Neural cell (in vitro differentiated cells): ENCODE measurements at regions not wholly inside any gene's neighbourhood (a gene's known extent, or its start where the extent isn't known, plus 50 kb on each side); places are given as distances from the start of the nearest gene placed in this dataset.

Experiments used
- H2AFZ ChIP-seq: fragments of 200-600, 300-800 bp; sonication (generic), shearing (Covaris generic); 2 replicates; pipeline ENCODE4 v1.6.0; 2014; ENCODE audit warnings: low read depth, mild to moderate bottlenecking, antibody characterized with exemption, low read length, moderate library complexity
- H3F3A ChIP-seq: fragments of 200-600 bp; shearing (Covaris generic); 2 replicates; pipeline ENCODE4 v1.6.1; 2016; ENCODE audit warnings: mild to moderate bottlenecking, moderate library complexity, mixed read lengths, antibody characterized with exemption, low read length; ENCODE audit not compliant: insufficient read depth, poor library complexity, severe bottlenecking
- H3K27ac ChIP-seq: fragments of 200-600, 300-800 bp; sonication (generic), shearing (Covaris generic); 2 replicates; pipeline ENCODE4 v1.5.1; 2014; ENCODE audit warnings: mild to moderate bottlenecking, low read length, moderate library complexity
- H3K27me3 ChIP-seq: fragments of 300-800, 200-600 bp; sonication (generic), shearing (Covaris generic); 2 replicates; pipeline ENCODE4 v1.6.0; 2014; ENCODE audit warnings: mild to moderate bottlenecking, low read depth, low read length, moderate library complexity; ENCODE audit not compliant: insufficient read depth
- H3K36me3 ChIP-seq: fragments of 300-800, 200-600 bp; sonication (generic), shearing (Covaris generic); 2 replicates; pipeline ENCODE4 v1.5.1; 2014; ENCODE audit warnings: mild to moderate bottlenecking, antibody characterized with exemption, low read length, moderate library complexity; ENCODE audit not compliant: insufficient read depth
- H3K4me2 ChIP-seq: fragments of 300-800, 200-600 bp; sonication (generic), shearing (Covaris generic); 2 replicates; pipeline ENCODE4 v1.6.0; 2014; ENCODE audit warnings: mild to moderate bottlenecking, low read length
- H3K4me3 ChIP-seq: fragments of 300-800, 200-600 bp; sonication (generic), shearing (Covaris generic); 2 replicates; pipeline ENCODE4 v1.5.1; 2014; ENCODE audit warnings: mild to moderate bottlenecking, low read length, moderate library complexity
- H3K79me2 ChIP-seq: fragments of 200-600 bp; shearing (Covaris generic); replicated peaks from 2 replicates; pipeline ENCODE4 v1.6.0; 2014; ENCODE audit warnings: mild to moderate bottlenecking, low read length, moderate library complexity; ENCODE audit not compliant: insufficient read depth
- H3K9ac ChIP-seq: fragments of 300-800, 200-600 bp; sonication (generic), shearing (Covaris generic); 2 replicates; pipeline ENCODE4 v1.6.1; 2016; ENCODE audit warnings: mild to moderate bottlenecking, low read length, mixed read lengths
- H3K9me2 ChIP-seq: fragments of 200-600 bp; shearing (Covaris generic); 2 replicates; pipeline ENCODE4 v1.6.1; 2016; ENCODE audit warnings: mild to moderate bottlenecking, low read length, mixed read lengths; ENCODE audit not compliant: insufficient read depth
- H3K9me3 ChIP-seq: fragments of 200-600, 300-800 bp; sonication (generic), shearing (Covaris generic); 2 replicates; pipeline ENCODE4 v1.6.1; 2016; ENCODE audit warnings: mild to moderate bottlenecking, mixed run types, low read length, moderate library complexity, mixed read lengths
- H4K20me1 ChIP-seq: fragments of 200-600 bp; shearing (Covaris generic); 2 replicates; pipeline ENCODE4 v1.6.1; 2016; ENCODE audit warnings: mild to moderate bottlenecking, mixed run types; ENCODE audit not compliant: insufficient read depth
- EP300 ChIP-seq: fragments of 450-650 bp; conservative IDR thresholded peaks from 2 replicates; pipeline ENCODE4 v1.6.1; 2014; ENCODE audit warnings: antibody characterized with exemption, mild to moderate bottlenecking, moderate library complexity; ENCODE audit not compliant: poor library complexity, severe bottlenecking
- EZH2 ChIP-seq: fragments of 200-600, 300-800 bp; shearing (Covaris generic), sonication (generic); IDR thresholded peaks from 2 replicates; pipeline ENCODE4 v1.6.1; 2014; ENCODE audit warnings: antibody characterized with exemption, low read length, borderline replicate concordance, mild to moderate bottlenecking; ENCODE audit not compliant: insufficient read depth, poor library complexity, severe bottlenecking
- MXI1 ChIP-seq: fragments of 450-650 bp; conservative IDR thresholded peaks from 2 replicates; pipeline ENCODE4 v1.6.1; 2014; ENCODE audit warnings: antibody characterized with exemption, mild to moderate bottlenecking; ENCODE audit not compliant: poor library complexity, severe bottlenecking
- POLR2AphosphoS5 ChIP-seq: IDR thresholded peaks from 2 replicates; pipeline ENCODE4 v1.6.1; 2012
- RAD21 ChIP-seq: fragments of 450-650 bp; conservative IDR thresholded peaks from 2 replicates; pipeline ENCODE4 v1.6.1; 2014; ENCODE audit warnings: antibody characterized with exemption, mild to moderate bottlenecking, moderate library complexity
- SMC3 ChIP-seq: fragments of 450-650 bp; conservative IDR thresholded peaks from 2 replicates; pipeline ENCODE4 v1.6.1; 2014; ENCODE audit warnings: antibody characterized with exemption, mild to moderate bottlenecking, moderate library complexity; ENCODE audit not compliant: poor library complexity
- TAF1 ChIP-seq: IDR thresholded peaks from 2 replicates; pipeline ENCODE4 v1.6.1; 2012; ENCODE audit warnings: low read depth
- TF ChIP-seq, protein P1 (sequence below): fragments of 450-650 bp; IDR thresholded peaks from 2 replicates; pipeline ENCODE4 v1.5.1; 2014; ENCODE audit warnings: antibody characterized with exemption, mild to moderate bottlenecking, moderate library complexity; ENCODE audit not compliant: poor library complexity, severe bottlenecking
- TF ChIP-seq, protein P2 (sequence below): IDR thresholded peaks from 2 replicates; pipeline ENCODE4 v1.6.1; 2012; ENCODE audit warnings: borderline replicate concordance

DNA sequence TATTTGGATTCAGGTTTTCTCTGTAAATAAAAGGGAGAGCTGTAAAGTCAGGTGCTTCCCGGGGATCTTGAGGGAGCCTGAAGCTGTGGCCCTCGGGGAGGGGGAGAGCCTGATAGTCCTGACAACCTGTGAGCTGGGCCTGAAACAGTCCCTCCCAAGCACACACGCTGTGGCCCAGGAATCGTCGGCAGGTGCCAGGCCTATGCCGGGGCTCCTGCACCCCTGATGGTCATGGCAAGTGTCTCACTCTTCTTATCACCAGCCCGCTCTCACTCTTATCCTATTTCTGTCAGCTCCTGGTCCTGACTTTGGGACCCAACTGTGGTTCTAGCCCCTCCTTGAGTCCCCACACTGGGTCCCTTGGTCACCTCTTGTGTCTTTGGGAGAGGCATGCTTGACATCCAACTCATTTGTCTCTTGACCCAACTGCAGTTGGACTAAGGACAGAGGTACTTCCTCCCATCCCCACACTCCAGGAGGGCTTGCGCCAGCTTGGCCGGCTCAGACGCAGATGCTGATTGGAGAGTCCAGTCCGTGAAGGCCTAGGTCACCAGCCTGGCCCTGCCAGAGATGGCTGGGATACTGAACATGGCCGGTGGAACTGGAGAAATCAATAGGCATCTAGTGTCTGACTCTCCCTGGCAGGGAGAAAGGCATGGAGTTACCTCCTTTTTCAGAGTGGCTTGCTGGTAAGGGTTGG, 170.5 kb upstream of the WSCD1 start:
- Histone ChIP-seq H3K9me2 (no peaks in the 10 kb centered on the region), H3K27me3 (no peaks in the 10 kb centered on the region), H3K9me3 (no peaks in the 10 kb centered on the region), H2AFZ (no peak overlapping the region), H3K4me3 (no peak overlapping the region), H3K79me2 (no peaks in the 10 kb centered on the region), H3F3A (no peaks in the 10 kb centered on the region), H3K4me2 (no peak overlapping the region), H4K20me1 (no peaks in the 10 kb centered on the region), H3K36me3 (no peaks in the 10 kb centered on the region), H3K9ac (no peak overlapping the region), H3K27ac (no peak overlapping the region)
- no peak for TF ChIP-seq MXI1
- no peak for TF ChIP-seq EP300
- TF ChIP-seq, protein P1, sequence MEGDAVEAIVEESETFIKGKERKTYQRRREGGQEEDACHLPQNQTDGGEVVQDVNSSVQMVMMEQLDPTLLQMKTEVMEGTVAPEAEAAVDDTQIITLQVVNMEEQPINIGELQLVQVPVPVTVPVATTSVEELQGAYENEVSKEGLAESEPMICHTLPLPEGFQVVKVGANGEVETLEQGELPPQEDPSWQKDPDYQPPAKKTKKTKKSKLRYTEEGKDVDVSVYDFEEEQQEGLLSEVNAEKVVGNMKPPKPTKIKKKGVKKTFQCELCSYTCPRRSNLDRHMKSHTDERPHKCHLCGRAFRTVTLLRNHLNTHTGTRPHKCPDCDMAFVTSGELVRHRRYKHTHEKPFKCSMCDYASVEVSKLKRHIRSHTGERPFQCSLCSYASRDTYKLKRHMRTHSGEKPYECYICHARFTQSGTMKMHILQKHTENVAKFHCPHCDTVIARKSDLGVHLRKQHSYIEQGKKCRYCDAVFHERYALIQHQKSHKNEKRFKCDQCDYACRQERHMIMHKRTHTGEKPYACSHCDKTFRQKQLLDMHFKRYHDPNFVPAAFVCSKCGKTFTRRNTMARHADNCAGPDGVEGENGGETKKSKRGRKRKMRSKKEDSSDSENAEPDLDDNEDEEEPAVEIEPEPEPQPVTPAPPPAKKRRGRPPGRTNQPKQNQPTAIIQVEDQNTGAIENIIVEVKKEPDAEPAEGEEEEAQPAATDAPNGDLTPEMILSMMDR, result no peak
- TF ChIP-seq EZH2, result no peak
- no peak for TF ChIP-seq TAF1
- TF ChIP-seq SMC3, result no peak
- TF ChIP-seq, protein P2, sequence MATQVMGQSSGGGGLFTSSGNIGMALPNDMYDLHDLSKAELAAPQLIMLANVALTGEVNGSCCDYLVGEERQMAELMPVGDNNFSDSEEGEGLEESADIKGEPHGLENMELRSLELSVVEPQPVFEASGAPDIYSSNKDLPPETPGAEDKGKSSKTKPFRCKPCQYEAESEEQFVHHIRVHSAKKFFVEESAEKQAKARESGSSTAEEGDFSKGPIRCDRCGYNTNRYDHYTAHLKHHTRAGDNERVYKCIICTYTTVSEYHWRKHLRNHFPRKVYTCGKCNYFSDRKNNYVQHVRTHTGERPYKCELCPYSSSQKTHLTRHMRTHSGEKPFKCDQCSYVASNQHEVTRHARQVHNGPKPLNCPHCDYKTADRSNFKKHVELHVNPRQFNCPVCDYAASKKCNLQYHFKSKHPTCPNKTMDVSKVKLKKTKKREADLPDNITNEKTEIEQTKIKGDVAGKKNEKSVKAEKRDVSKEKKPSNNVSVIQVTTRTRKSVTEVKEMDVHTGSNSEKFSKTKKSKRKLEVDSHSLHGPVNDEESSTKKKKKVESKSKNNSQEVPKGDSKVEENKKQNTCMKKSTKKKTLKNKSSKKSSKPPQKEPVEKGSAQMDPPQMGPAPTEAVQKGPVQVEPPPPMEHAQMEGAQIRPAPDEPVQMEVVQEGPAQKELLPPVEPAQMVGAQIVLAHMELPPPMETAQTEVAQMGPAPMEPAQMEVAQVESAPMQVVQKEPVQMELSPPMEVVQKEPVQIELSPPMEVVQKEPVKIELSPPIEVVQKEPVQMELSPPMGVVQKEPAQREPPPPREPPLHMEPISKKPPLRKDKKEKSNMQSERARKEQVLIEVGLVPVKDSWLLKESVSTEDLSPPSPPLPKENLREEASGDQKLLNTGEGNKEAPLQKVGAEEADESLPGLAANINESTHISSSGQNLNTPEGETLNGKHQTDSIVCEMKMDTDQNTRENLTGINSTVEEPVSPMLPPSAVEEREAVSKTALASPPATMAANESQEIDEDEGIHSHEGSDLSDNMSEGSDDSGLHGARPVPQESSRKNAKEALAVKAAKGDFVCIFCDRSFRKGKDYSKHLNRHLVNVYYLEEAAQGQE, result no peak
- no peak for TF ChIP-seq POLR2AphosphoS5
- TF ChIP-seq RAD21, result no peak

DNA sequence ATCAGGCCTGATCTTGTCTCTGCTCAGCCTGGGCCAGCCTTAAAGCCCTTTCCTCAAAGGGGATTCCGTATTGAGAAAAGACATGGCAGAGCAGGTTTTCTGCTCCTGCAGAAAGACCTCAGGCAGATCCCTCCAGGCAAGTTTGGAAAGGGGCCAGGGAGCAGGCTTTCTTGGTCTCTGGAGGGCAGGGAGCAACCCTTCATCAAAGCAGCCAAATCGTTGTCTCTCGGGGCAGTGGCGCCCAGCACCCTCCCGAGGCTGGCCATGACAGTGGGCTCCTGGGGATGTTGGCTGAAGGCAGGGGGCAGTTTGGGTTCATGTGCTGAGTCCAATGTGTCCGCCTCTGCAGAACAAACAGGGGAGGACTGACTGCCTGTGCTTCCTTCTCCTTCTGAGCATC, 168.4 kb upstream of the WSCD1 start:
- H3K27me3 ChIP-seq, result no peaks in the 10 kb centered on the region
- TF ChIP-seq, protein P1, result no peak
- TF ChIP-seq EZH2, result no peak
- TF ChIP-seq RAD21, result no peak
- TF ChIP-seq POLR2AphosphoS5, result no peak
- TF ChIP-seq, protein P2, result no peak
- TF ChIP-seq TAF1, result no peak
- TF ChIP-seq SMC3, result no peak
- TF ChIP-seq MXI1, result no peak
- TF ChIP-seq EP300, result no peak
- no peaks in the 10 kb centered on the region for H3F3A ChIP-seq
- no peaks in the 10 kb centered on the region for H3K36me3 ChIP-seq
- no peaks in the 10 kb centered on the region for H3K9me3 ChIP-seq
- H4K20me1 ChIP-seq, result no peaks in the 10 kb centered on the region
- H3K27ac ChIP-seq, result no peak overlapping the region
- H3K79me2 ChIP-seq, result no peaks in the 10 kb centered on the region
- no peaks in the 10 kb centered on the region for H3K9me2 ChIP-seq
- H2AFZ ChIP-seq, result no peak overlapping the region
- H3K4me3 ChIP-seq, result no peak overlapping the region
- no peak overlapping the region for H3K4me2 ChIP-seq
- H3K9ac ChIP-seq, result no peak overlapping the region
